Heart right ventricle (tissue), 16 donors: ENCODE measurements at regions not wholly inside any gene's neighbourhood (a gene's known extent, or its start where the extent isn't known, plus 50 kb on each side); places are given as distances from the start of the nearest gene placed in this dataset.

Experiments used
- ATAC-seq, 8 donors: fragments of 200-7000 bp; cut with Tn5 transposase; one replicate each; pipeline ENCODE4 v1.9.1; 2020; ENCODE audit warnings: mild to moderate bottlenecking in 8 of 8, moderate library complexity in 8 of 8, moderate number of reproducible peaks in 1 of 8
- DNase-seq, 2 donors: peaks; one replicate each; pipeline ENCODE4 v3.0.0-alpha.2; 2020
- H3K27ac ChIP-seq, 10 donors: fragments of 200-600 bp; sonication (generic) in 2 of 10; one replicate each; pipeline versions ENCODE4 v1.5.0 to v1.8.0; 2020 to 2022; ENCODE audit warnings: mild to moderate bottlenecking in 3 of 10
- H3K27me3 ChIP-seq, 7 donors: fragments of 200-600 bp; one replicate each; pipeline ENCODE4 v1.8.0; 2021 to 2022; ENCODE audit warnings: mild to moderate bottlenecking in 2 of 7
- H3K36me3 ChIP-seq, 9 donors: fragments of 200-600 bp; sonication (generic) in 1 of 9; one replicate each; pipeline versions ENCODE4 v1.5.0 to v1.8.0; 2020 to 2022; ENCODE audit warnings: mild to moderate bottlenecking in 2 of 9
- H3K4me1 ChIP-seq, 9 donors: fragments of 200-600 bp; sonication (generic) in 1 of 9; one replicate each; pipeline versions ENCODE4 v1.5.0 to v1.8.0; 2020 to 2022; ENCODE audit warnings: mild to moderate bottlenecking in 4 of 9
- H3K4me3 ChIP-seq, 10 donors: fragments of 200-600 bp; sonication (generic) in 2 of 10; one replicate each; pipeline versions ENCODE4 v1.5.0 to v1.8.0; 2020 to 2022; ENCODE audit warnings: mild to moderate bottlenecking in 7 of 10, moderate library complexity in 2 of 10
- H3K9me3 ChIP-seq, 11 donors: fragments of 200-600 bp in 10 of 11; sonication (generic) in 2 of 11; one replicate each; pipeline versions ENCODE4 v1.5.0 to v1.8.0; 2013 to 2022; ENCODE audit warnings: mild to moderate bottlenecking in 2 of 11, control low read depth in 1 of 11, moderate library complexity in 1 of 11
- CTCF ChIP-seq, 9 donors: fragments of 200-600 bp; sonication (generic) in 2 of 9; IDR thresholded peaks; one replicate each; pipeline versions ENCODE4 v1.5.0 to v1.8.0; 2021 to 2022; ENCODE audit warnings: antibody characterized with exemption in 9 of 9, mild to moderate bottlenecking in 5 of 9, moderate library complexity in 1 of 9
- WGBS, 2 donors: extraction: QIAGEN DNeasy Blood & Tissue Kit; methylation state at CpG; one replicate each; pipeline ENCODE4 v1.1.7; 2013; ENCODE audit warnings: inconsistent platforms in 1 of 2; 5-methylcytosine and 5-hydroxymethylcytosine counted together
- intact Hi-C, 10 donors: fragments of 100-400 bp; cut with DNase I; formaldehyde crosslinking; loops; one replicate each; pipeline versions ENCODE4 v1.11.1 to v1.14.2; 2022
- donor health status: Arrhythmogenic right ventricular cardiomyopathy.
- donor health status: ischemic (EF 13 %, LVEDD 7.1; RV severe dilation, severe dysfunction).
- donor health status: healthy with polysubstance abuse.
- donor health status: DM: no; HTN: yes; CAD: no.
- donor health status: DM: no; HTN: no; CAD: no.
- donor health status: ischemic (EF 25% LVEDD 6.9; RV normal size, moderate dysfunction).
- donor health status: ischemic (EF 25% LVEDD 5.7; RV mildly dilated, moderate dysfunction).
- donor health status: healthy.
- donor health status: DM: yes; HTN: yes; CAD: no.
- donor health status: Ischemic cardiomyopathy.
- donor health status: ischemic (EF 35%, LVEDD 5.7; RV mildly dilated, moderate dysfunction).
- donor health status: nonischemic (EF 11% LVEDD 7.7; RV severe dilation, severe dysfunction).
- donor health status: DM: yes; HTN: yes; CAD: no.
- donor health status: PGD.
- donor health status: ischemic (EF 29% LVEDD 5.4; RV normal size, mild dysfunction).
- donor health status: nonischemic (EF 23%, LVEDD 6.1; RV moderate dilation, normal function).

GRCh38 chr21:24353492-24353891 lies 1253.8 kb downstream of the MRPL39 start:
- H3K9me3 ChIP-seq = peaks cover 0 to 6% (median 0%) of the 10 kb centered on the region in 11 donors
- H3K27ac ChIP-seq = no peak overlapping the region
- WGBS, 2 donors = 86 to 88% methylated on average over 7 of the region's 7 CpGs
- DNase-seq = no peak
- no peak overlapping the region for H3K4me3 ChIP-seq
- no peaks in the 10 kb centered on the region for H3K36me3 ChIP-seq
- no peak for ATAC-seq
- H3K27me3 ChIP-seq = no peaks in the 10 kb centered on the region
- no peak for TF ChIP-seq CTCF (IDR thresholded peaks at IDR 0.05)
- H3K4me1 ChIP-seq = no peaks in the 10 kb centered on the region
- intact Hi-C loops = no loop called here

- WGBS, 2 donors = 61 to 66% methylated on average over 2 of the region's 2 CpGs
- DNase-seq = no peak
- no peak for ATAC-seq
- Histone ChIP-seq H3K27me3 (no peaks in the 10 kb centered on the region), H3K27ac (no peak overlapping the region), H3K36me3 (no peaks in the 10 kb centered on the region), H3K4me3 (no peak overlapping the region), H3K4me1 (no peaks in the 10 kb centered on the region), H3K9me3 (peaks cover 0 to 7% (median 0%) of the 10 kb centered on the region in 11 donors)
- no peak for TF ChIP-seq CTCF (IDR thresholded peaks at IDR 0.05)
- intact Hi-C loops = no loop called here
These were observed 1267.9 kb downstream of the MRPL39 start for GRCh38 chr21:24339406-24339805.

GRCh38 chr21:24336491-24336890 lies 1270.8 kb downstream of the MRPL39 start:
- 91 to 95% methylated on average over 6 of the region's 6 CpGs for WGBS, 2 donors
- no peak overlapping the region for H3K27ac ChIP-seq
- no peak for ATAC-seq
- peaks cover 0 to 7% (median 0%) of the 10 kb centered on the region in 11 donors for H3K9me3 ChIP-seq
- no peaks in the 10 kb centered on the region for H3K27me3 ChIP-seq
- TF ChIP-seq CTCF (IDR thresholded peaks at IDR 0.05) = no peak
- no peak overlapping the region for H3K4me3 ChIP-seq
- intact Hi-C loops = no loop called here
- H3K36me3 ChIP-seq = no peaks in the 10 kb centered on the region
- no peak for DNase-seq
- H3K4me1 ChIP-seq = no peaks in the 10 kb centered on the region

- no peak for TF ChIP-seq CTCF (IDR thresholded peaks at IDR 0.05)
- intact Hi-C loops = no loop called here
- Histone ChIP-seq H3K36me3 (no peaks in the 10 kb centered on the region), H3K4me1 (no peaks in the 10 kb centered on the region), H3K4me3 (no peak overlapping the region), H3K27me3 (no peaks in the 10 kb centered on the region), H3K9me3 (peaks cover 0 to 5% (median 0%) of the 10 kb centered on the region in 11 donors), H3K27ac (no peak overlapping the region)
- no peak for DNase-seq
- no peak for ATAC-seq
- 79 to 84% methylated on average over 2 of the region's 2 CpGs for WGBS, 2 donors
These were observed 1283.7 kb downstream of the MRPL39 start for GRCh38 chr21:24323536-24323935.
